Osteocyte (in vitro differentiated cells): ENCODE measurements at regions not wholly inside any gene's neighbourhood (a gene's known extent, or its start where the extent isn't known, plus 50 kb on each side); places are given as distances from the start of the nearest gene placed in this dataset.

Source experiments
- DNase-seq: peaks from one replicate; pipeline ENCODE4 v3.0.0; 2021; ENCODE audit warnings: mixed read lengths; ENCODE audit not compliant: unreplicated experiment; ENCODE audit errors: extremely low spot score
- H3K27ac Mint-ChIP-seq: one replicate; pipeline ENCODE4 v1.8.0; 2021; ENCODE audit warnings: mild to moderate bottlenecking, mixed read lengths; ENCODE audit not compliant: unreplicated experiment
- H3K27me3 Mint-ChIP-seq: one replicate; pipeline ENCODE4 v1.8.0; 2021; ENCODE audit warnings: mixed read lengths; ENCODE audit not compliant: unreplicated experiment
- H3K36me3 Mint-ChIP-seq: one replicate; pipeline ENCODE4 v1.8.0; 2021; ENCODE audit warnings: mixed read lengths; ENCODE audit not compliant: unreplicated experiment
- H3K4me1 Mint-ChIP-seq: one replicate; pipeline ENCODE4 v1.8.0; 2021; ENCODE audit warnings: mixed read lengths; ENCODE audit not compliant: unreplicated experiment
- H3K4me3 Mint-ChIP-seq: one replicate; pipeline ENCODE4 v1.8.0; 2021; ENCODE audit warnings: mild to moderate bottlenecking, moderate library complexity, mixed read lengths; ENCODE audit not compliant: unreplicated experiment
- H3K9me3 Mint-ChIP-seq: one replicate; pipeline ENCODE4 v1.8.0; 2021; ENCODE audit warnings: mixed read lengths; ENCODE audit not compliant: unreplicated experiment
- TF ChIP-seq, protein P1 (sequence below): fragments of 200-600 bp; sonication (generic); IDR thresholded peaks from 2 replicates; pipeline ENCODE4 v1.5.0; 2021; ENCODE audit warnings: antibody characterized with exemption, mild to moderate bottlenecking, moderate library complexity

DNA sequence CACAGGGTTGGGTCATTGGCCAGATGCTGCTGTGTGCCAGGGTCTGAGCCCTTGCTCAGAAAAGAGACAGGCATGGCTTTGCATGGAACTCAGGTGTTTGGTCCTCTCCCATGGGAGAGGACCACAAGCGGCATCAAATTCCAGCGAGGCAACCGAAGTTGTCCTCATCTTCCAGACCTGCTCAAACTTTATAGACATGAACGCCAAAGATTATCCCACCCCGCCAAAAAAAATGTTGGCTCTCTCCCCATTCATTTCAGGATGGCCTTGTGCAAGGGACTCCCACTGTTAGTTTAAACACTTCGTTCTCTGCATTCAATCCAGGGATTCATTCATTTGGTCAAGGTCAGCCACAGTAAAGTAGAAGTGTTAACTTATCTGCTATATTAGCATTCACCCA lies 360.8 kb upstream of the ZFHX3 start:
- Mint-ChIP-seq H3K27ac (no peak overlapping the region), H3K4me3 (no peak overlapping the region), H3K4me1 (no peaks in the 10 kb centered on the region), H3K9me3 (no peaks in the 10 kb centered on the region), H3K27me3 (peaks cover 21% of the 10 kb centered on the region), H3K36me3 (no peaks in the 10 kb centered on the region)
- DNase-seq = no peak
- TF ChIP-seq, protein P1, sequence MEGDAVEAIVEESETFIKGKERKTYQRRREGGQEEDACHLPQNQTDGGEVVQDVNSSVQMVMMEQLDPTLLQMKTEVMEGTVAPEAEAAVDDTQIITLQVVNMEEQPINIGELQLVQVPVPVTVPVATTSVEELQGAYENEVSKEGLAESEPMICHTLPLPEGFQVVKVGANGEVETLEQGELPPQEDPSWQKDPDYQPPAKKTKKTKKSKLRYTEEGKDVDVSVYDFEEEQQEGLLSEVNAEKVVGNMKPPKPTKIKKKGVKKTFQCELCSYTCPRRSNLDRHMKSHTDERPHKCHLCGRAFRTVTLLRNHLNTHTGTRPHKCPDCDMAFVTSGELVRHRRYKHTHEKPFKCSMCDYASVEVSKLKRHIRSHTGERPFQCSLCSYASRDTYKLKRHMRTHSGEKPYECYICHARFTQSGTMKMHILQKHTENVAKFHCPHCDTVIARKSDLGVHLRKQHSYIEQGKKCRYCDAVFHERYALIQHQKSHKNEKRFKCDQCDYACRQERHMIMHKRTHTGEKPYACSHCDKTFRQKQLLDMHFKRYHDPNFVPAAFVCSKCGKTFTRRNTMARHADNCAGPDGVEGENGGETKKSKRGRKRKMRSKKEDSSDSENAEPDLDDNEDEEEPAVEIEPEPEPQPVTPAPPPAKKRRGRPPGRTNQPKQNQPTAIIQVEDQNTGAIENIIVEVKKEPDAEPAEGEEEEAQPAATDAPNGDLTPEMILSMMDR = no peak

GRCh38 chr16:73408311-73408710 lies 360.4 kb upstream of the ZFHX3 start:
- Mint-ChIP-seq H3K36me3 (no peaks in the 10 kb centered on the region), H3K4me1 (no peaks in the 10 kb centered on the region), H3K9me3 (no peaks in the 10 kb centered on the region), H3K27me3 (peaks cover 23% of the 10 kb centered on the region), H3K4me3 (no peak overlapping the region), H3K27ac (no peak overlapping the region)
- no peak for DNase-seq
- TF ChIP-seq, protein P1 = no peak

DNA sequence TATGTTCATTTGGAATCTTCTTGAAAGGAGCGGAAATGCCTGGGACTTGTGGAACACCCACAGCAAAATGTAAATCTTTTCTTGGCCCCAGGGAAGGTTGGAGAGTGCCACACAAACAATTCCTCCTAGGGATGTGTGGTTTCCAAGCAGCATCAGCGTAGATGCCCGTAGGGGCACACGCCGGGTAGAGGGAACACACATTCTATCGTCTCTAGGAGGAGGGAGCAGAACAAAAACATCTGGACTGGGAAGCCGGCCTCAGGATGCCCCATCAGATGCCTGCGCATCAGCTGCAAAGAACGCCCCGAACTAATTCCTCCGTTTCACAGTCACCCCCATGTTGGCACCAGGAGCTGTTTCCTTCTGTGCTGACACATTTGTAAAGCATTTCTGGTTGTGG lies 357.9 kb upstream of the ZFHX3 start:
- Mint-ChIP-seq H3K4me1 (no peaks in the 10 kb centered on the region), H3K4me3 (no peak overlapping the region), H3K27me3 (peaks cover 23% of the 10 kb centered on the region), H3K9me3 (no peaks in the 10 kb centered on the region), H3K27ac (no peak overlapping the region), H3K36me3 (no peaks in the 10 kb centered on the region)
- no peak for DNase-seq
- TF ChIP-seq, protein P1 = no peak

DNA sequence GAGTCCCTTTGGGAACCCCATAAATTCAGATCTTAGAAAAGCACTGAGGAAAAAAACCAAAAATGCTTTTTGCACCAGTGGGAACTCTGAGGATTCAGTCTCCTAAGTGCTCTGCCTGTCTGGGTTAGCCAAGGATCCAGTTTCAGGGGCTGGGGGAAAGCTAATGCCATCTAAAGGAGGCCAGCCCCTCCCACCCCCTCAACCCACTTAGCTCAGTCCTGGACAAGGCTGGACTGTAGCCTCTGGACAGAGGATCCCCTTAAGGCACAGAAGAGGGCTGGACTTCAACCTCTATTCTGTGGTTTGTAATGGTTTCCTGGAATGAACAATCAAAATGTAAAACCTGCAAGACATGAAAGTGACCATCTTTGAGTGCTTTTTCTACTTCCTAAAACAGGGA lies 356.1 kb upstream of the ZFHX3 start:
- Mint-ChIP-seq H3K36me3 (no peaks in the 10 kb centered on the region), H3K27ac (no peak overlapping the region), H3K4me3 (no peak overlapping the region), H3K4me1 (peaks cover 4% of the 10 kb centered on the region), H3K9me3 (no peaks in the 10 kb centered on the region), H3K27me3 (peaks cover 18% of the 10 kb centered on the region)
- TF ChIP-seq, protein P1 = no peak
- DNase-seq = no peak

DNA sequence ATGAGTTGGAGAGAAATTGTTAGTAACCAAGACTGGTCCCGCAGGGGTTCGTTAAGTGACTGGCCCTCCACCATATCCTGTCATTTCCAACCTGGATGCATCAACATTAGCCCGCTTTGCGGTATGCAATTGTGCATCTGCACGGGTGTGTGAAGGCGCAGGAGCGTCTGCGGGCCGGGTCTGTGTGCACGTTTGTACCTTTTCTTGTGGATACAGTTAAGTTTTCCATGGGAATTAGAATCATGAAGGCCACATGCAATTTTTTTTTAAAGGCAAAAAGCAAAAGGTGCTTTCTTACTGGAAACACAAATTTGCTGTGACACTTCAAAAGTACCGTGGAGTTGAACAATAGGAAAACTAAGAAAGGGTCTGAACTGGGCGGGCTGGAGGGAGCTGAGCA lies 355.4 kb upstream of the ZFHX3 start:
- peaks cover 4% of the 10 kb centered on the region for H3K4me1 Mint-ChIP-seq
- H3K36me3 Mint-ChIP-seq = no peaks in the 10 kb centered on the region
- no peak overlapping the region for H3K27ac Mint-ChIP-seq
- TF ChIP-seq, protein P1 = no peak
- H3K4me3 Mint-ChIP-seq = no peak overlapping the region
- H3K9me3 Mint-ChIP-seq = no peaks in the 10 kb centered on the region
- no peak for DNase-seq
- peaks cover 18% of the 10 kb centered on the region for H3K27me3 Mint-ChIP-seq
